Mesenchymal stem cell (in vitro differentiated cells and primary cell): ENCODE measurements at regions not wholly inside any gene's neighbourhood (a gene's known extent, or its start where the extent isn't known, plus 50 kb on each side); places are given as distances from the start of the nearest gene placed in this dataset.

Experiments used
- DNase-seq: peaks from one replicate; pipeline ENCODE4 v3.0.0-alpha.2; 2013
- H2AFZ ChIP-seq: one replicate; pipeline ENCODE4 v1.6.1; 2013; ENCODE audit warnings: low read depth, mild to moderate bottlenecking, control low read depth, inconsistent platforms, low read length, moderate library complexity
- H2AK5ac ChIP-seq: 2 replicates; pipeline ENCODE4 v1.6.1; 2013; ENCODE audit warnings: low read length, moderate library complexity, mild to moderate bottlenecking, inconsistent platforms; ENCODE audit not compliant: severe bottlenecking
- H2BK120ac ChIP-seq: one replicate; pipeline ENCODE4 v1.6.1; 2013; ENCODE audit warnings: low read depth, mild to moderate bottlenecking, inconsistent platforms, low read length, moderate library complexity
- H2BK12ac ChIP-seq, 2 experiments: one replicate each; pipeline ENCODE4 v1.6.1; 2013; ENCODE audit warnings: inconsistent platforms in 2 of 2, low read length in 2 of 2, mild to moderate bottlenecking in 2 of 2, moderate library complexity in 2 of 2, control low read depth in 1 of 2
- H2BK15ac ChIP-seq: one replicate; pipeline ENCODE4 v1.6.1; 2013; ENCODE audit warnings: mild to moderate bottlenecking, low read depth, inconsistent platforms; ENCODE audit not compliant: poor library complexity, severe bottlenecking
- H2BK5ac ChIP-seq: 2 replicates; pipeline ENCODE4 v1.6.1; 2013; ENCODE audit warnings: low read depth, mild to moderate bottlenecking, low read length, control low read depth, inconsistent platforms; ENCODE audit not compliant: poor library complexity, severe bottlenecking
- H3K14ac ChIP-seq, 2 experiments: one replicate each; pipeline ENCODE4 v1.6.1; 2013; ENCODE audit warnings: inconsistent platforms in 2 of 2, low read length in 2 of 2, control low read depth in 1 of 2, mild to moderate bottlenecking in 1 of 2, moderate library complexity in 1 of 2
- H3K18ac ChIP-seq, 2 experiments: one replicate each; pipeline ENCODE4 v1.6.1; 2013; ENCODE audit warnings: inconsistent platforms in 2 of 2, low read length in 2 of 2, control low read depth in 1 of 2, low read depth in 1 of 2, mild to moderate bottlenecking in 1 of 2
- H3K23ac ChIP-seq, 2 experiments: one replicate each; pipeline ENCODE4 v1.6.1; 2013; ENCODE audit warnings: inconsistent platforms in 2 of 2, low read length in 2 of 2, mild to moderate bottlenecking in 2 of 2, moderate library complexity in 2 of 2, control low read depth in 1 of 2
- H3K27ac ChIP-seq: 2 replicates; pipeline ENCODE4 v1.5.1; 2013; ENCODE audit warnings: mild to moderate bottlenecking, moderate library complexity, low read length, control low read depth, inconsistent platforms; ENCODE audit not compliant: poor library complexity, severe bottlenecking
- H3K27me3 ChIP-seq, 2 experiments: 2 replicates each; pipeline versions ENCODE4 v1.6.1 to v1.7.0; 2013; ENCODE audit warnings: low read length in 2 of 2, mild to moderate bottlenecking in 2 of 2, moderate library complexity in 2 of 2, control low read depth in 1 of 2, inconsistent platforms in 1 of 2; ENCODE audit not compliant: control insufficient read depth in 1 of 2, insufficient read depth in 1 of 2
- H3K36me3 ChIP-seq, 2 experiments: 2 replicates each; pipeline versions ENCODE4 v1.6.1 to v1.7.0; 2013; ENCODE audit warnings: low read length in 2 of 2, control low read depth in 1 of 2, inconsistent platforms in 1 of 2, low read depth in 1 of 2, mild to moderate bottlenecking in 1 of 2; ENCODE audit not compliant: insufficient read depth in 2 of 2, control insufficient read depth in 1 of 2
- H3K4ac ChIP-seq, 2 experiments: one replicate each; pipeline ENCODE4 v1.6.1; 2013; ENCODE audit warnings: inconsistent platforms in 2 of 2, low read length in 2 of 2, mild to moderate bottlenecking in 2 of 2, moderate library complexity in 2 of 2, control low read depth in 1 of 2, low read depth in 1 of 2
- H3K4me1 ChIP-seq: 2 replicates; pipeline ENCODE4 v1.6.1; 2013; ENCODE audit warnings: low read depth, low read length, control low read depth; ENCODE audit not compliant: control insufficient read depth, insufficient read depth
- H3K4me2 ChIP-seq: 2 replicates; pipeline ENCODE4 v1.6.1; 2013; ENCODE audit warnings: low read length, mild to moderate bottlenecking, inconsistent platforms; ENCODE audit not compliant: poor library complexity, severe bottlenecking
- H3K4me3 ChIP-seq, 2 experiments: 2 replicates each; pipeline versions ENCODE4 v1.5.1 to v1.7.0; 2013; ENCODE audit warnings: low read length in 2 of 2, mild to moderate bottlenecking in 2 of 2, control low read depth in 1 of 2, low read depth in 1 of 2; ENCODE audit not compliant: insufficient read depth in 1 of 2
- H3K79me1 ChIP-seq: replicated peaks from 2 replicates; pipeline ENCODE4 v1.6.1; 2013; ENCODE audit warnings: mild to moderate bottlenecking, control low read depth, low read length, inconsistent platforms; ENCODE audit not compliant: poor library complexity, severe bottlenecking
- H3K9ac ChIP-seq: 2 replicates; pipeline ENCODE4 v1.7.0; 2013; ENCODE audit warnings: mild to moderate bottlenecking, low read length, moderate library complexity
- H3K9me3 ChIP-seq: 2 replicates; pipeline ENCODE4 v1.7.0; 2013; ENCODE audit warnings: mild to moderate bottlenecking, low read length; ENCODE audit not compliant: control insufficient read depth
- H4K8ac ChIP-seq: one replicate; pipeline ENCODE4 v1.6.1; 2013; ENCODE audit warnings: inconsistent platforms, mild to moderate bottlenecking, low read length, moderate library complexity
- H4K91ac ChIP-seq: one replicate; pipeline ENCODE4 v1.6.1; 2013; ENCODE audit warnings: mild to moderate bottlenecking, low read length, inconsistent platforms
- WGBS: methylation state at CpG from one replicate; pipeline ENCODE4 v1.1.7; 2013; ENCODE audit warnings: mixed read lengths; 5-methylcytosine and 5-hydroxymethylcytosine counted together

GRCh38 chr9:1331546-1332038 is 281.4 kb downstream of the DMRT2 start:
- H2BK5ac ChIP-seq, result no peak overlapping the region
- no peak overlapping the region for H2AFZ ChIP-seq
- no peak overlapping the region for H2BK12ac ChIP-seq
- H3K27ac ChIP-seq, result no peak overlapping the region
- no peak for DNase-seq
- H3K36me3 ChIP-seq, result no peaks in the 10 kb centered on the region
- no peak overlapping the region for H2AK5ac ChIP-seq
- no peak overlapping the region for H2BK15ac ChIP-seq
- no peak overlapping the region for H3K9ac ChIP-seq
- H3K27me3 ChIP-seq, result no peaks in the 10 kb centered on the region
- H3K18ac ChIP-seq, result no peak overlapping the region
- H4K8ac ChIP-seq, result no peak overlapping the region
- no peaks in the 10 kb centered on the region for H3K9me3 ChIP-seq
- H2BK120ac ChIP-seq, result no peak overlapping the region
- no peak overlapping the region for H3K4me2 ChIP-seq
- H3K14ac ChIP-seq, result no peak overlapping the region
- no peak overlapping the region for H3K4ac ChIP-seq
- H3K4me3 ChIP-seq, result no peak overlapping the region
- H3K4me1 ChIP-seq, result no peaks in the 10 kb centered on the region
- no peak overlapping the region for H4K91ac ChIP-seq
- no peak overlapping the region for H3K23ac ChIP-seq
- H3K79me1 ChIP-seq, result no peaks in the 10 kb centered on the region

- 63% methylated on average over 3 of the region's 3 CpGs for WGBS
- Histone ChIP-seq H3K23ac (no peak overlapping the region), H3K79me1 (no peaks in the 10 kb centered on the region), H4K91ac (no peak overlapping the region), H3K4me2 (no peak overlapping the region), H4K8ac (no peak overlapping the region), H3K4ac (no peak overlapping the region), H3K4me1 (no peaks in the 10 kb centered on the region), H2BK120ac (no peak overlapping the region), H3K27me3 (no peaks in the 10 kb centered on the region), H3K4me3 (no peak overlapping the region), H3K14ac (no peak overlapping the region), H2AK5ac (no peak overlapping the region), H2AFZ (no peak overlapping the region), H2BK5ac (no peak overlapping the region), H3K9ac (no peak overlapping the region), H3K18ac (no peak overlapping the region), H3K9me3 (no peaks in the 10 kb centered on the region), H3K27ac (no peak overlapping the region), H2BK15ac (no peak overlapping the region), H3K36me3 (no peaks in the 10 kb centered on the region), H2BK12ac (no peak overlapping the region)
- DNase-seq, result no peak
Measured at GRCh38 chr9:1332156-1332555, 282.0 kb downstream of the DMRT2 start.

- no peak overlapping the region for H2BK5ac ChIP-seq
- H2BK120ac ChIP-seq, result no peak overlapping the region
- no peaks in the 10 kb centered on the region for H3K36me3 ChIP-seq
- H3K23ac ChIP-seq, result no peak overlapping the region
- no peaks in the 10 kb centered on the region for H3K4me1 ChIP-seq
- H2BK15ac ChIP-seq, result no peak overlapping the region
- H4K91ac ChIP-seq, result no peak overlapping the region
- H3K9me3 ChIP-seq, result no peaks in the 10 kb centered on the region
- DNase-seq, result no peak
- no peaks in the 10 kb centered on the region for H3K27me3 ChIP-seq
- H2AK5ac ChIP-seq, result no peak overlapping the region
- H3K4ac ChIP-seq, result no peak overlapping the region
- no peak overlapping the region for H3K18ac ChIP-seq
- 63% methylated on average over 4 of the region's 4 CpGs for WGBS
- H3K27ac ChIP-seq, result no peak overlapping the region
- no peaks in the 10 kb centered on the region for H3K79me1 ChIP-seq
- no peak overlapping the region for H2AFZ ChIP-seq
- H3K4me3 ChIP-seq, result no peak overlapping the region
- H3K9ac ChIP-seq, result no peak overlapping the region
- no peak overlapping the region for H3K14ac ChIP-seq
- H4K8ac ChIP-seq, result no peak overlapping the region
- H2BK12ac ChIP-seq, result no peak overlapping the region
- H3K4me2 ChIP-seq, result no peak overlapping the region
Measured at GRCh38 chr9:1335174-1335573, 285.0 kb downstream of the DMRT2 start.

- no peak overlapping the region for H3K18ac ChIP-seq
- no peak overlapping the region for H3K14ac ChIP-seq
- H2BK120ac ChIP-seq, result no peak overlapping the region
- H3K27me3 ChIP-seq, result no peaks in the 10 kb centered on the region
- H3K4me2 ChIP-seq, result no peak overlapping the region
- no peak overlapping the region for H2BK5ac ChIP-seq
- H3K4me3 ChIP-seq, result no peak overlapping the region
- H3K9me3 ChIP-seq, result no peaks in the 10 kb centered on the region
- H3K79me1 ChIP-seq, result no peaks in the 10 kb centered on the region
- no peak overlapping the region for H3K9ac ChIP-seq
- H4K8ac ChIP-seq, result no peak overlapping the region
- no peak overlapping the region for H2BK15ac ChIP-seq
- H3K36me3 ChIP-seq, result no peaks in the 10 kb centered on the region
- H2AFZ ChIP-seq, result no peak overlapping the region
- no CpG with 5 or more reads among the region's 2 CpGs for WGBS
- H3K27ac ChIP-seq, result no peak overlapping the region
- H2AK5ac ChIP-seq, result no peak overlapping the region
- H3K4me1 ChIP-seq, result no peaks in the 10 kb centered on the region
- H3K4ac ChIP-seq, result no peak overlapping the region
- no peak overlapping the region for H2BK12ac ChIP-seq
- H4K91ac ChIP-seq, result no peak overlapping the region
- no peak for DNase-seq
- no peak overlapping the region for H3K23ac ChIP-seq
Measured at GRCh38 chr9:1337169-1337568, 287.0 kb downstream of the DMRT2 start.
